ENCODE measurements at regions not wholly inside any gene's neighbourhood (a gene's known extent, or its start where the extent isn't known, plus 50 kb on each side); places are given as distances from the start of the nearest gene placed in this dataset.
"Not testable (repeated sequence)": the region's sequence is repeated elsewhere in the genome, so short reads cannot be mapped to it uniquely, and the experiment has no call there.

DNA sequence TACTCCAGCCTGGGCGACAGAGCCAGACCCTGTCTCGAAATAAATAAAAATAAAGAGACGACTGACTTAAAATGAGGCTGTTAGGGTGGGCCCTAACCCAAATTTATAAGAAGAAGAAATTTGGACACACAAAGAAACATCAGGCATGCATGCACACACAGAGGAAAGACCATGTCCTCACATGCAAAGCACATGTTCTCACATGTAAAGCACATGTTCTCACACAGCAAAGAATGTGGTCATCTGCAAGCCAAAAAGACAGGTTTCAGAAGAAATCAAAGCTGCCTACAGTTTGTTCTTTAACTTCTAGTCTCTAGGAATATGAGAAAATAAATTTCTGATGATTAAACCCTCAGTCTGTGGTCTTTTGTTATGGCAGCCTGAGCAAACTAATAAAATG lies 132.3 kb upstream of the CRIM1 start:
- DNase-seq, result no peak

DNA sequence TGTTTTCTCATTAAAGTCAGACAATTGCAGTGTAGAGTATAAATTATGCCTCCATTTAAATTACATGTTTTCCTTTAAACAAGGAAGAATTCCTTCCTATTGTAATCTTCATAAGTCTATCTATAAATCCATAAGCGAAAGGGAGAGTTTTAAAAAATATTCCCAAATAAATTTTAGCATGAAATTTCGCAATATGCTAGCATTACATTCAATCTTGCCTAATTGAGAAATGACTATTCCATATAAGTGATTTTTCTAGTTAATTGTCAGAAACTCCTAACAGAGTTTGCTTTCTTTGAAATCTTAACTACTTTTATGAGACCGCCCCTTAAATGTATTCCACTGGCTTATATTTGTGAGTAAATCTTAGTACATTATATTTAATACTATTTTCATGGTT lies 133.1 kb upstream of the CRIM1 start:
- DNase-seq, result no peak

DNA sequence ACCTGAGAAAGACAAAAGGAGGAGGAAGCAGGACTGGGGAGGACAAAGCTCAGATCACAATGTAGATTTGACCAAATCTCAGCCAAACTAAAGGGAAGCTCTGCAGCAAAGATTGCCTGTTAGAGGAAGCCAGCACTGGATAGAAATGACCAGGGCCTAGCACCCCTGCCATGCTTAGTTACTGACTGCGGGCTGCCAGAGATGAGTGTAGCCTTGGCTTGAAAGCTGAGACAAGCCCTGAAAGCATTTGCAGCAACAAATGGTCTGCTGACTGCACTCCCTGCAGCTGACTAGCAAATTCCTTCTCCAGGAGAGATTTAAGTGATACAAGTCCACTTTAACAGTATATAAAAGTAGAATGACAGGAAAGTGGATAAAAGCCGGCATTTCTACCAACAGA lies 140.9 kb upstream of the CRIM1 start:
- no peak for DNase-seq

DNA sequence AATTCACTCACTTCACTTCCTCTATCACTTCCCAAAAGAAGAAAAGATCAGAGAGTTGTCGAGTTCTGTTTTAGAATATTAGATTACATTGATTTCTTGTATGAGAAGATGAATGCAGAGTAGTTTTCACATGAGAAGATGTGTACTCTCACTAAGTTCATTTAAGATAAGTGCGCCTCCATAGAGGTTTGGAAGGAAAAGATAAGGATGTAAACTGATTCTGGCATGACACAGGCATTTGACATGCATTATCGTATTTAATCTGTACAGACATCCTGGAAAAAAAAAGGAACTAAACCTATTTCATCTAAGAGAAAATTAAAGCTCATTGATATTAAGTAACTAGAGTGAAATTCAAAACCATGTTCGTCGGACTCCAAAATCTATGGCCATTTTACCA lies 152.2 kb upstream of the CRIM1 start:
- DNase-seq, result no peak

DNA sequence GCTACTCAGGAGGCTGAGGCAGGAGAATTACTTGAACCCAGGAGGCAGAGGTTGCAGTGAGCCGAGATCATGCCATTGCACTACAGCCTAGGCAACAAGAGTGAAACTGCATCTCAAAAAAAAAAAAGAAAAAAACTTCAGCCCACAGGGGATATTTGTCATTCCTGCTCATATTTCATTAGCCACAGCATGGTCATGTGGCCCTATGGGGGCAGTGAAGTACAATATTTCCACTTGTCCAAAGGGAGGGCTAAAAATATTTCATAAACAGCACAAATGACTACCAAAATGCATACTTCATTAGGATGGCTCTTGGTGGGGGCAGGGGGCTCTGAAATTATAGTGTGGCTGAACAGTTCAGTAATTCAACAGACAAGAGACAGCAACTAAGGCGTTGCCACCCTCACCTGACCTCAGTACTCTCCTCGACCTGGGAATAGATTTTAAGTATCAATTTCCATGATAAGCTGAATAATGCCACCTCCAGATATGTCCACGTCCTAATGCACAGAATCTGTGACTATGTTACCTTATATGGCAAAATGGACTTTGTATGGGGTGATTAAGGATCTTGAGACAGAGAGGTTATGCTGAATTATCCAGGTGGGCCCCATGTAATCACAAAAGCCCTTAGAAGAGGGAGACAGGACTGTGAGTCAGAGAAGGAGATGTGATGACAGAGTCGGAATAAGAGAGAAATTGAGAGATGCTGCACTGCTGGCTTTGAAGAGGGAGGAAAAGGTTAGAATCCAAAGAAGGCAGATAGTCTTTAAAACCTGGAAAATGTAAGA lies 158.2 kb upstream of the CRIM1 start:
- DNase-seq, result no peak

- no peak for DNase-seq
Measured at GRCh38 chr2:36193680-36194079, 161.9 kb upstream of the CRIM1 start.

DNA sequence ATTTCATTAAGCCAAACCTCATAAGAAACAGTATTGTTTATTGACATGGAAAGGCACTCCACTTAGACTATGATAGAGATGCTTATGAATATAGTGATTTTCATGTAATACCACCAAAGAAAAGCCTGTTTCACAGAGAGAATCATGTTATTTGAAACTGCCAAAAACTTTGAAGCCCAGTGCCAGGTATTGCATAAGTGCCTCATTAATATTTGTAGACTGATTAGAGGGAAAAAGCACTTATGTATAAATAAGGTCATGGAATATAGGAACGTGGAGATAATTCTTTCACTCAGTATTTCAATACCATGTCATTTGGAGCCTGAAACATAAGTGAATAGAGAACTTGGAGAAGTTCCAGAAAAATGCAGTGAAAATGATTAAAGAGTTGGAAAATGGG lies 162.6 kb upstream of the CRIM1 start:
- DNase-seq, result no peak

DNA sequence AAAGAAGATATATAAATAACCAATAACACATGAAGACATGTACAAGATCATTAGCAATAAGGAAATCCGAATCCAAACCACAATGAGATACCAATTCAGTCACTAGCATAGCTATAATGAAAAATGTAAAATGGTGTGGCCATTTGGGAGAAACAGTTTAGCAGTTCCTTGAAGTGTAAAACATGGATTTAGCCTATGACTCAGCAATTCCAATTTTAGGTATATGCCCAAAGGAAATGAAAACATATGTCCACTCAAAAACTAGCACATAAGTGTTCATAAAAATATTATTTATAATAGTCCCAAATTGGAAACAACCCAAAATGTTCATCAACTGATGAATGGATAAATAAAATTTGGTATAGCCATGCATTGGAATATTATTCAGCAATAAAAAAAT lies 165.5 kb upstream of the CRIM1 start:
- no peak for DNase-seq

DNA sequence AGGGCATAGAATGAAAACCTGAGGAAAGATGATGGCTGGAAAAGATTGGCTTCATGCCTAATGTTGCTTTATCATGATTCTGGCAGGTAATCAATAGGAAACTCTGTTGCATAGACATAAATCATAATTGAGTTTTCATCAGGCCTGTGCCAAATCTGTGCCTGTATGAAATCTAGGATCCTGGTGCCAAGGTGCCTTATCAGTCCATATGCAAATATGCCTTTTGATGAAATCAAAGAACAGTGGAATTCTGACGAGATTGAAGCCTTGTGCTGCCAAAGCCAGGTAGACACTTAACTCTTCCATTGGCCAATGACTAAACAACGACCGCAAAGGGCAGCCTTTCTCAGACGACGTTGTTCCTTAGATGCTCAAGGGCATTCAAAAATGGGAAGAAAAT lies 170.0 kb upstream of the CRIM1 start:
- no peak for DNase-seq

DNA sequence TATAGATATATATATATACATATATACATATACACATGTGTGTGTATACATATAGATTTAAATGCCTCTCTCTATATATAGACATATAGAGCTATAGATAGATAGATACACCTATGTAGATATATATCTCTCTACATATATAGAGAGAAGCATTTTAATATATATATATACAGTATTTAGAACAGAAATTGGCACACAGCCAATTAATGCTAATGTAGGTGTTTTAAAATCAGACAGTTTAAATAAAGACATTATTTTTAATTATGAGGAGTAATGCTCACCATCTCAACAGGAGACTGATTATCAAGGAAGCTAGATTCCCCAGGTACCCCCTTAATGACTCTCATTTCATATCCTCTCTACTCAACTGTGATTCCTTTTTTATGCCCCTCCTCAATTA lies 170.7 kb upstream of the CRIM1 start:
- DNase-seq, result no peak

DNA sequence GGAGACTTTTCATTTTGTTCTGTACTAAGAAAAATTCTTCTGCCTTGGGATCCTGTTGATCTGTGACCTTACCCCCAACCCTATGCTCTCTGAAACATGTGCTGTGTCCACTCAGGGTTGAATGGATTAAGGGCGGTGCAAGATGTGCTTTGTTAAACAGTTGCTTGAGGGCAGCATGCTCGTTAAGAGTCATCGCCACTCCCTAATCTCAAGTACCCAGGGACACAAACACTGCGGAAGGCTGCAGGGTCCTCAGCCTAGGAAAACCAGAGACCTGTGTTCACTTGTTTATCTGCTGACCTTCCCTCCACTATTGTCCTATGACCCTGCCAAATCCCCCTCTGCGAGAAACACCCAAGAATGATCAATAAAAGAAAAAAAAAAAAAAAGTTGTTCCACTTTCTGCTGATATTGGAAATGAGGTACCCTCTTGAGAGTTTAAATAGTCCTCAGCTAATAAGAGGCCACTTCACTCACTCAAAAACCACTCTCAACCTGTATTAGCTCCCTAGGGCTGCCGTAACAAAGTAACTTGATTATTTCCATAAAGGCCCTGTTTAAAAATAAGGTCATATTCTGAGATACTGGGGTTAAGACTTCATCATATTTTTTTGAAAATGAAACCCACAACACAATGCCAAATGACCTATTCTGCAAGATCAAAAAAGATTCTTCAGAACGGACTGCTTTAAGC lies 174.6 kb upstream of the CRIM1 start:
- DNase-seq, result not testable (repeated sequence)

- DNase-seq, result not testable (repeated sequence)
Measured at GRCh38 chr2:36180293-36180692, 175.3 kb upstream of the CRIM1 start.

- DNase-seq, result not testable (repeated sequence)
Measured at GRCh38 chr2:36179668-36180269, 175.8 kb upstream of the CRIM1 start.

DNA sequence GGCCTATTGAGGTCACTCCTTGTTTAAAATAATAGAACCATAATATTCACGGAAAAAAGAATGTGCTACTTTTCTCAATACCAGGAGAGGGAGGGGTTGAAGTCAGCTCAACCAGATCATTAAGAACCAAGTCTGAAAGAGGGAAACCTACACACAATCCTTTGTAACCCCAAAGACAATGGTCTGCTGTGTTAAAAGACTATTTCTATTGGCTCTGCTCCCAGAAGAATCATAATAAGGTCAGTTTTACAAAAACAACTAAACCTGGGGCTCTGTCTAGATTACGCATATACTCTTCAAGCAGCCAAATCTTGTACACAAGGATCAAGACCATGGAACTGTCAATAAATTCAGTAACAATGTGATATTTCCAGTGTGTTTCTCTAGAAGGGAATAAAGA lies 177.2 kb upstream of the CRIM1 start:
- DNase-seq, result no peak

GRCh38 chr2:36177282-36177681 lies 178.3 kb upstream of the CRIM1 start:
- DNase-seq, result no peak

- DNase-seq, result no peak
Measured at GRCh38 chr2:36174920-36175319, 180.7 kb upstream of the CRIM1 start.

- no peak for DNase-seq
Measured at GRCh38 chr2:36173760-36174404, 181.7 kb upstream of the CRIM1 start.

DNA sequence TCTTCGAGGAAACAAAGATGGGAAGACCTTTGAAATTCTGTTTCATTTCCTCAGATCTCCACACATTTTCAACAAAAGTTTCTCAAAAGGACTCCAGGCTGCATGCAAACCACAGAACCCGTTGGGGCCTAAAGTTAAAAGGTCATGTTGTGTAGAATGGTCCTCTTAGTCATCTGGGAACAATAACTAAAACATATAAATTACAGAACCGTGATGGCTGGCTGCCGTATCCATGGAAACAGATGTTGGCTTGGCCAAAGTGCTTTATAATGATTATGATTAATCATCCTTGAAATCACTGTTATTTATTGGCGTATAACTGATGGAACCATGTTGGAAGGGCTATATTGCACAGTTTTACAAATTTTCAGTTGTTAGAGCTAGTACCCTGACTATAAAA lies 182.8 kb upstream of the CRIM1 start:
- no peak for DNase-seq

DNA sequence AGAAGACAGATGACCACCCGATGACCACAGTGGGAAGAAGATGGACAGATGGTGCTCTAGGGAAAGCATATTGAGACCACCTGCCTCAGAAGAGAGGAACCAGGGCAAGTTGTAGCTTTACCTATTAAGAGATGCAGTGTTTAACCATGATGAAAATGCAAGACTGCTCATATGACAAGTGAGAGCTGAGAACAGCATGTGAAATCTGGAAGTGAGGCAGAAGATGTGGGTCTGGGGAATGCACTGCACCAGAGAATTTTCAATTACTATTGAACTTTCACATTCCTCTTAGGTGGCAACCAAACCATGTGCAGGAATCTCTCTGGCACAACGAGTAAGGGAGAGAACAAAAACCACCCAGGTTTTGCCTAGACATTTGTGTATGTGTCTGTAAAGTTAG lies 184.8 kb upstream of the CRIM1 start:
- no peak for DNase-seq

- no peak for DNase-seq
Measured at GRCh38 chr2:36169843-36170242, 185.7 kb upstream of the CRIM1 start.

DNA sequence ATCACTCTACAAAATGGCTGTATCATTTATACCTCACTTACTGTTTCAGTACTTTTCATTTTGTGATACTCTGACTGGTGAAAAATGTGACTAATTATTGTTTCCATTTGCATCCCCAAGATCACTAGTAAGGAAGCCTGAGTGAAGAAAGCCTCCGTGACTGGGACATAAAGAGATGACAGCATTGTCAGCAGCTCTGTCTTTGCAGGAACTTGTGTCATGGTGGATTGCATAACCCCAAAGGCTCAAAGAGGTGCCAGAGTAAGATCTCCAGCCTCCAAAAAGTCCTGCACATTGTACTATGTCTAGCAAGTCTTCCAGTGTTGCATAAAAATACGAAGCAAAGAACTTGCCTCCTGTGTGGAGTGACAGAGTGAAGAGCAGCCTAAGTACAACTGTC lies 187.5 kb upstream of the CRIM1 start:
- no peak for DNase-seq

- DNase-seq, result no peak
Measured at GRCh38 chr2:36165132-36165531, 190.4 kb upstream of the CRIM1 start.

DNA sequence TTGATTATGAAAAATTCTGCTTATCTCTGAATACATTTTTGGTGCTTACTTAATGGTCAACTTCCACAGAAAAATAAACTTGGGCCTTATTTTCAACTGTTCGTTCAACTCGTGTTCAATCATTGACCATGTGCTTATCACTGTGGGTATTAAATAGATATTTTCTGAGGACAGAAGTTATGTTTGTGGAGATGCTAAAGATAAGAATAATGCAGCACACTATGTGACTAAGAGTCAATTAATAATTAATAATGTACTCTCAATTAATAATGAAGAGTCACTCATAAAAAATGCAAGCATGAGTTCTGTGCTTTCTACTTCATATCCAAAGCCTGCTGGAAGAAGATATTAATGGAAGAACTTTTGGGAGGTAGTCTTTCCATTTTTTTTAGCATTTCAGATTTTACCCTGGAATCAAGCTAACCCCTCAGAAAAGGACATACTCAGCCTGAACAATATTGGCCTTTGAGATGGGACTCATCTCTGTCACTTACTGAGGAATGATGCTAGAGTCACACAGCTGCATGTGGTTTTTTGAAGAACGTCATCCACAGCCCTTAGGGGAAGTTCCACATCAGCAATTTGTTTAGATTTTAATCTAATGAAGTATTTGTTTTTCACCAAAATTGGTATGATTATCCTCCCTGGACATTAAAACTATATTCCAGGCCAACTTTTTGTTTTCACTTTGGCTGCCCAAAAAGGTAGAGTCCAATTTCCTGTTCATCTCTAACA lies 191.9 kb upstream of the CRIM1 start:
- DNase-seq, result no peak

Measured in RPMI8226 (cell line).